HG03066 (cell line): ENCODE measurements at regions not wholly inside any gene's neighbourhood (a gene's known extent, or its start where the extent isn't known, plus 50 kb on each side); places are given as distances from the start of the nearest gene placed in this dataset.

Source experiments
- ATAC-seq: cut with Tn5 transposase; IDR thresholded peaks from one replicate; pipeline ENCODE4 v1.9.1; 2021; ENCODE audit warnings: low read depth; ENCODE audit not compliant: unreplicated experiment

- ATAC-seq = no peak
Measured at GRCh38 chr9:118162716-118163115, 458.5 kb downstream of the TLR4 start.

GRCh38 chr9:118163751-118164150 is 459.5 kb downstream of the TLR4 start:
- no peak for ATAC-seq

- no peak for ATAC-seq
Measured at GRCh38 chr9:118165451-118165850, 461.2 kb downstream of the TLR4 start.

GRCh38 chr9:118170032-118170955 is 466.1 kb downstream of the TLR4 start:
- no peak for ATAC-seq

- ATAC-seq = no peak
Measured at GRCh38 chr9:118177241-118177640, 473.0 kb downstream of the TLR4 start.

GRCh38 chr9:118183576-118183975 is 479.4 kb downstream of the TLR4 start:
- no peak for ATAC-seq

GRCh38 chr9:118187408-118187807 is 483.2 kb downstream of the TLR4 start:
- ATAC-seq = no peak

- ATAC-seq = no peak
Measured at GRCh38 chr9:118189615-118190014, 485.4 kb downstream of the TLR4 start.

- no peak for ATAC-seq
Measured at GRCh38 chr9:118192807-118193206, 488.6 kb downstream of the TLR4 start.

- no peak for ATAC-seq
Measured at GRCh38 chr9:118209343-118209742, 505.1 kb downstream of the TLR4 start.

GRCh38 chr9:118215549-118215948 is 511.3 kb downstream of the TLR4 start:
- no peak for ATAC-seq

GRCh38 chr9:118222375-118222774 is 518.2 kb downstream of the TLR4 start:
- ATAC-seq = no peak

GRCh38 chr9:118223111-118223510 is 518.9 kb downstream of the TLR4 start:
- ATAC-seq = no peak

- ATAC-seq = no peak
Measured at GRCh38 chr9:118230329-118230728, 526.1 kb downstream of the TLR4 start.

- no peak for ATAC-seq
Measured at GRCh38 chr9:118236625-118237024, 532.4 kb downstream of the TLR4 start.

GRCh38 chr9:118238139-118238538 is 533.9 kb downstream of the TLR4 start:
- ATAC-seq = no peak

GRCh38 chr9:118252027-118252426 is 547.8 kb downstream of the TLR4 start:
- ATAC-seq = no peak

GRCh38 chr9:118262191-118262590 is 558.0 kb downstream of the TLR4 start:
- no peak for ATAC-seq

GRCh38 chr9:118263949-118264348 is 559.7 kb downstream of the TLR4 start:
- no peak for ATAC-seq

GRCh38 chr9:118268046-118268445 is 563.8 kb downstream of the TLR4 start:
- ATAC-seq = no peak

- no peak for ATAC-seq
Measured at GRCh38 chr9:118269623-118270022, 565.4 kb downstream of the TLR4 start.

GRCh38 chr9:118271331-118271730 is 567.1 kb downstream of the TLR4 start:
- no peak for ATAC-seq
